Lower leg skin (tissue), 4 donors: ENCODE measurements at regions not wholly inside any gene's neighbourhood (a gene's known extent, or its start where the extent isn't known, plus 50 kb on each side); places are given as distances from the start of the nearest gene placed in this dataset.
A peak's percentile ranks its signal among the peaks of the same experiment; 100 is the strongest.

ENCODE experiments used
- DNase-seq, 2 donors: peaks; one replicate each; pipeline ENCODE4 v3.0.0-alpha.2; 2019; ENCODE audit warnings: low spot score in 2 of 2
- H3K4me3 ChIP-seq: fragments of 200-600 bp; sonication (generic); 2 replicates; pipeline ENCODE4 v1.5.1; 2017; ENCODE audit warnings: mild to moderate bottlenecking, low read depth; ENCODE audit not compliant: poor library complexity, severe bottlenecking
- POLR2A ChIP-seq, 2 donors: fragments of 450-650 bp; IDR thresholded peaks; one replicate each; pipeline ENCODE4 v1.6.1; 2016 to 2017; ENCODE audit warnings: antibody characterized with exemption in 2 of 2, mild to moderate bottlenecking in 1 of 2, moderate library complexity in 1 of 2
- WGBS, 2 donors: methylation state at CpG; one replicate each; pipeline ENCODE4 v1.1.5; 2018; 5-methylcytosine and 5-hydroxymethylcytosine counted together
- intact Hi-C: fragments of 100-400 bp; cut with DNase I; formaldehyde crosslinking; loops from one replicate; pipeline ENCODE4 v1.15.0; 2023; ENCODE audit warnings: low total_unique reads
- TF ChIP-seq, protein P1 (sequence below), 3 donors: fragments of 450-650 bp; IDR thresholded peaks; one replicate each; pipeline ENCODE4 v1.5.1; 2016; ENCODE audit warnings: antibody characterized with exemption in 3 of 3, mild to moderate bottlenecking in 3 of 3, moderate library complexity in 2 of 3

DNA sequence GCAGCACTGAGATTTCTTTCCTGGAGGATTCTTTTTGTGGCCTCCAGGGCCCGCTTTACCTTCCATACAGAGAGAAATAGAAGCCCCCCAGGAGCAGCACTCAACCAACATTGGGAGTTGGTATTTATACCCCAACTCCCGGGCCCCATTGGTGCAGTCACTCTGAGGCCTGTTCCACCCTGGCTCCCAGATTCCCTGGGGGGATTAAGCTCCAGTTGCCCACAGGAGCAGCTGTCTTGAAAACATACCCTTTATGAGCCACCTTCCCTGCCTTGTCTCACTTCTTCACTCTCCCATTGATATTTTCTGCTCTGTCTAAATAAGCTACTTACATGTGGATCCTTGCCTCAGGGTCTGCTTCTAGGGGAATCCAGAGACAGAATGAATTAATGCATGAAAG lies 167.8 kb downstream of the KATNIP start:
- 85 to 97% methylated on average over 2 of the region's 2 CpGs for WGBS, 2 donors
- no peak for DNase-seq
- TF ChIP-seq POLR2A (IDR thresholded peaks at IDR 0.05), result no peak
- TF ChIP-seq, protein P1, sequence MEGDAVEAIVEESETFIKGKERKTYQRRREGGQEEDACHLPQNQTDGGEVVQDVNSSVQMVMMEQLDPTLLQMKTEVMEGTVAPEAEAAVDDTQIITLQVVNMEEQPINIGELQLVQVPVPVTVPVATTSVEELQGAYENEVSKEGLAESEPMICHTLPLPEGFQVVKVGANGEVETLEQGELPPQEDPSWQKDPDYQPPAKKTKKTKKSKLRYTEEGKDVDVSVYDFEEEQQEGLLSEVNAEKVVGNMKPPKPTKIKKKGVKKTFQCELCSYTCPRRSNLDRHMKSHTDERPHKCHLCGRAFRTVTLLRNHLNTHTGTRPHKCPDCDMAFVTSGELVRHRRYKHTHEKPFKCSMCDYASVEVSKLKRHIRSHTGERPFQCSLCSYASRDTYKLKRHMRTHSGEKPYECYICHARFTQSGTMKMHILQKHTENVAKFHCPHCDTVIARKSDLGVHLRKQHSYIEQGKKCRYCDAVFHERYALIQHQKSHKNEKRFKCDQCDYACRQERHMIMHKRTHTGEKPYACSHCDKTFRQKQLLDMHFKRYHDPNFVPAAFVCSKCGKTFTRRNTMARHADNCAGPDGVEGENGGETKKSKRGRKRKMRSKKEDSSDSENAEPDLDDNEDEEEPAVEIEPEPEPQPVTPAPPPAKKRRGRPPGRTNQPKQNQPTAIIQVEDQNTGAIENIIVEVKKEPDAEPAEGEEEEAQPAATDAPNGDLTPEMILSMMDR (IDR thresholded peaks at IDR 0.05), result no peak
- no peak overlapping the region for H3K4me3 ChIP-seq
- intact Hi-C loops, result no loop called here

DNA sequence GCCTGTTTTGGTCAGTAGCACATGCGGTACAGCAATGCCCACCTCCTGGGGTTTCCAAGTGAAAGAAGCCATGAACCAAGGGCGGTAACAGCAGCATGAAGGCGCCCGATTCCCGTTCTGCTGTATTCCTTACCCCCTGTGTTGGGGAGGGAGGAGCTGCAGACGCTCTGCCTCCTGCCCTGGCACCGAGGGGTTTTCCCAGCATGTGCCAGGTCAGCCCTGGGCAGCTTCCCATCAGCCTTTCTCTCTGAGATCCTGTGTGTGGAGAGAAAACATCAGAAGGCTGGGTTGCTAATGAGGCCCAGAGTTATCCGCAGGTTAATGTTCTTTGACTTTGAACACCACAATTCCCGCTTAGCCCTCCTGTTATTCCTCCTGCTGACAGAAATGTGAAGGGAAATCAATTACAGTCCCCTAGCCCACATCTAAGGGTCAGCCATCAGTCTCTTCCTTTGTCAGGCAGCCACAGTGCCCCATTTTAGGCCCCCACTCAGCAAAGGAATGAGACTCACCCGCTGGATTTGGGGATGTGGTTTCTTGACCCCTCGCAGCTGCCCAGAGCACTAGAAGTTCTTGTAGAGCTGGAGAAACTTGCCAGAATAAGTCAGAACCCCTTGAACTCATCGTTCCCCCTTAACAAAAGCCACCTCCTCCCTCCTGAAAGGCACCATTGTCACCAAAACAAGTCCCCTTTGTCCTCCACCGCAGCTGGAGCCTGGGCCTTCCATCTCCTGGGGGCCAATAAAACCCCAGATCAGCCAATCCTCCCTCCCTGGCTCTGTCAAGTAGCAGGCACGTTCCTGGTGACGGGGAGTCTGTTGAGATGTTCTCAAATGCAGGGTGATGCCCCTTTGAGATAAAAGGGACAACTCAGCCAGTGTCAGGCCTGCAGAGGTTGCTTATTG lies 168.5 kb downstream of the KATNIP start:
- no peak for TF ChIP-seq POLR2A (IDR thresholded peaks at IDR 0.05)
- TF ChIP-seq, protein P1 (IDR thresholded peaks at IDR 0.05), result no peak
- 83 to 85% methylated on average over 15 of the region's 15 CpGs for WGBS, 2 donors
- intact Hi-C loops, result no loop called here
- no peak overlapping the region for H3K4me3 ChIP-seq
- no peak for DNase-seq

DNA sequence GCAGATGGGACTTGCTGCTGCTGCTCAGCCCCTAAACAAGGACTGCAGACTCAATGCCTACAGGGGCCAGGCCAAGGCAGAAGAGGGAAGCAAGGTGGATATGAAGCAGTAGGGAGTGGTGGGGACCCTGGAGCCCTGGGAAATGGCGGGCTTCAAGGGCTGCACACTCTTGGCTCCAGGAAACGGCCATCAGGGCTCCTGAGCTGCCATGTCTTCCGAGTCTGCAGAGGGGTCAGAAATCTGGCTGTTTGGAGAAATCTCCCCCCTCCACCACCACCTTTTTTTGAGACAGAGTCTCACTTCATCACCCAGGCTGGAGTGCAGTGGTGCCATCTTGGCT lies 169.1 kb downstream of the KATNIP start:
- TF ChIP-seq POLR2A (IDR thresholded peaks at IDR 0.05), result no peak
- TF ChIP-seq, protein P1 (IDR thresholded peaks at IDR 0.05), result no peak
- intact Hi-C loops, result no loop called here
- H3K4me3 ChIP-seq, result no peak overlapping the region
- no peak for DNase-seq
- WGBS, 2 donors, result 92 to 95% methylated on average over 3 of the region's 3 CpGs

DNA sequence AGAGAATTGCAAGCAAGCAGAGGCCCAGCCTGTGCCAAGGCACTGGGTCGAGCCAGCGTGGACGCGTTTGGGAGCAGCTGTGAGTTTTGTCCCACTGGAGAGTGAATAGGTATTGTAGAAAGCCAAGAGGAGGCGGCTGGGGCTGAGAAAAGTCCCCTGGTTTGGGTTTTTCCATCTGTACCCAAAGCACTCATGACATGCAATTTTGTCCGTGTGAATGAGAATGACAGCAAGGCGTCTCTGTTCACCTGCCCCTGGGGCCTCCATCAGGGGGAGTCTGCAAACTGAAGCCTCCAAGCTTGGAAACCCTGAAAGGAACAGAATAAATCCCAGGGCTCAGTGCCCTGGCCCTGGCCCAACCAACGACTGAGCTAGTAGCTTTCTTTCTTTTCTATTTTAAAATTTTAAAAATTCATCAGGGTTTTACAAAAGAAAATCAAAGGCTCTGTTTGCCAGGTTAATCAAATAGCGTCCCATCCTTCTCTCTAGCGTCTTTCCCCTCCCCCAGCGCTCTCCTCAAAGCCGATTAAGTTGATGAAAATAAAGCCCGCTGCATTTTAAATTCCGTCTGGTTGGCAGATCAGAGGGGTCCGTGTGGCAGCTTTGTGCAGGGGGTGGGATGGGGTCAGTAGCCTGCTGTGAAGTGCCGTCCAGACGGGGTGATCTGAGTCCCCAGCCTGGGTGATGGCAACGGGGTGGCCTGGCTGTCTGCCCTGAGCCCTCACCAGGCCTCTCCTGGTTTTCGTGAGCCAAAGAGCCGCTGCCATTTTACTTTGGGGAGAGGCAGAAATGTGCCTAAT lies 171.0 kb downstream of the KATNIP start:
- 50 to 65% methylated on average over 20 of the region's 20 CpGs for WGBS, 2 donors
- intact Hi-C loops, result no loop called here

DNA sequence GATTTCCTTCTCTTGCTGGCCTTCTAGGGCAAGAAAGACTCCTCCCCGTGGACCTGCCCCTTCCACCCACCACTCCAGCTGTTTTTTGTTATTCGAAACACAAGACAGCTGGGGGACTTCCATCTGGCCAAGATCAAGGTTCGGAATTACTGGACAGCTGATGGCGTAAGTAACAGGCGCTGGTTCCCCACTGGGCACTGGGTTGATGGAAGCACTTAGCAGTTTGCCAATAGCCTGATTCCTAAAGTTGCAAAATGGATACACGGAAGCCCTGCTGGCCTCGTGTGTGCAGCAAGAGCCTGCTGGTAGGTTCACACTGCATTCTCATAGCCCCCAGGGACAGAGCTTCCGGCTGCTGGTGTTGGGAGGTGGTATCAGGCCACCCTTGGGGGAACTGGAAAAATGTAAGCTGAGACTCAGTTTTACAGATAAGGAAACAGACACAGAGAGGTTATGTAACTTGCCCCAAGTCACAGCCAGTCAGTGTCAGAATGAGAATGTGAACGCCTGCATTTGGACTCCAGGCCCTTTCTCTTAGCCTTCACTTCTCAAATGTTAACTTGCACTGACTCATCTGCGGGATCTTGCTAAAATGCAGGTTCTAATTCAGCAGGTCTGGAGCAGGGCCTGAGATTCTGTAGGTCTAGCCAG lies 171.7 kb downstream of the KATNIP start:
- DNase-seq, result peak; percentile 79 to 93
- intact Hi-C loops, result no loop called here
- no peak overlapping the region for H3K4me3 ChIP-seq
- no peak for TF ChIP-seq POLR2A (IDR thresholded peaks at IDR 0.05)
- TF ChIP-seq, protein P1 (IDR thresholded peaks at IDR 0.05), result no peak
- WGBS, 2 donors, result 46 to 68% methylated on average over 10 of the region's 10 CpGs

More for the DNA sequence above, 171.0 kb downstream of the KATNIP start:
- DNase-seq, result no peak
- H3K4me3 ChIP-seq, result no peak overlapping the region
- TF ChIP-seq, protein P1 (IDR thresholded peaks at IDR 0.05), result no peak
- TF ChIP-seq POLR2A (IDR thresholded peaks at IDR 0.05), result no peak
